HG02642 (cell line): ENCODE measurements at regions not wholly inside any gene's neighbourhood (a gene's known extent, or its start where the extent isn't known, plus 50 kb on each side); places are given as distances from the start of the nearest gene placed in this dataset.

Experiments
- ATAC-seq: cut with Tn5 transposase; IDR thresholded peaks from one replicate; pipeline ENCODE4 v1.9.1; 2021; ENCODE audit warnings: mild to moderate bottlenecking; ENCODE audit not compliant: unreplicated experiment, poor library complexity

- no peak for ATAC-seq
Measured at GRCh38 chr6:44530910-44531234, 143.4 kb downstream of the CDC5L start.

- ATAC-seq = no peak
Measured at GRCh38 chr6:44531442-44532015, 144.0 kb downstream of the CDC5L start.

- no peak for ATAC-seq
Measured at GRCh38 chr6:44533421-44533820, 145.9 kb downstream of the CDC5L start.

GRCh38 chr6:44534291-44534690 lies 146.8 kb downstream of the CDC5L start:
- no peak for ATAC-seq

- ATAC-seq = no peak
Measured at GRCh38 chr6:44535446-44535845, 147.9 kb downstream of the CDC5L start.

GRCh38 chr6:44535967-44536366 lies 148.5 kb downstream of the CDC5L start:
- no peak for ATAC-seq

- no peak for ATAC-seq
Measured at GRCh38 chr6:44537306-44538049, 150.0 kb downstream of the CDC5L start.

- no peak for ATAC-seq
Measured at GRCh38 chr6:44538131-44538806, 150.8 kb downstream of the CDC5L start.

GRCh38 chr6:44538807-44539201 lies 151.3 kb downstream of the CDC5L start:
- ATAC-seq = no peak

GRCh38 chr6:44539701-44540355 lies 152.3 kb downstream of the CDC5L start:
- ATAC-seq = no peak

GRCh38 chr6:44540881-44541280 lies 153.4 kb downstream of the CDC5L start:
- ATAC-seq = no peak

- ATAC-seq = no peak
Measured at GRCh38 chr6:44542401-44543116, 155.1 kb downstream of the CDC5L start.

- no peak for ATAC-seq
Measured at GRCh38 chr6:44543664-44544063, 156.2 kb downstream of the CDC5L start.

- ATAC-seq = no peak
Measured at GRCh38 chr6:44545224-44545623, 157.7 kb downstream of the CDC5L start.

- ATAC-seq = no peak
Measured at GRCh38 chr6:44548319-44548718, 160.8 kb downstream of the CDC5L start.

- no peak for ATAC-seq
Measured at GRCh38 chr6:44549516-44549915, 162.0 kb downstream of the CDC5L start.

- ATAC-seq = no peak
Measured at GRCh38 chr6:44554194-44554593, 166.7 kb downstream of the CDC5L start.

- no peak for ATAC-seq
Measured at GRCh38 chr6:44554861-44555260, 167.4 kb downstream of the CDC5L start.

- no peak for ATAC-seq
Measured at GRCh38 chr6:44556046-44556445, 168.5 kb downstream of the CDC5L start.

- no peak for ATAC-seq
Measured at GRCh38 chr6:44558024-44558831, 170.7 kb downstream of the CDC5L start.
